HEK293 (cell line): ENCODE measurements at regions not wholly inside any gene's neighbourhood (a gene's known extent, or its start where the extent isn't known, plus 50 kb on each side); places are given as distances from the start of the nearest gene placed in this dataset.

ENCODE experiments used
- CTCF ChIA-PET: fragments of 350-600 bp; formaldehyde crosslinking; extraction: SDS; loops from one replicate; lab custom pipeline; 2021; ENCODE audit warnings: antibody characterized with exemption; lab: Yijun Ruan, JAX
- POLR2A ChIA-PET: fragments of 300-600 bp; formaldehyde crosslinking; extraction: SDS; loops from one replicate; lab custom pipeline; 2020; ENCODE audit warnings: antibody characterized with exemption, inconsistent platforms; lab: Yijun Ruan, JAX
- H3K27ac ChIP-seq: fragments of 200-500 bp; sonication (Bioruptor generic); 2 replicates; pipeline ENCODE4 v1.5.1; 2014; ENCODE audit warnings: low read depth, low read length, control low read depth, inconsistent platforms; ENCODE audit errors: extremely low read depth
- H3K36me3 ChIP-seq, 2 experiments: fragments of 200-500 bp in 1 of 2; sonication (Bioruptor generic) in 1 of 2; 1 replicate in 1 of 2; 2 replicates in 1 of 2; pipeline ENCODE4 v1.5.1; 2014 to 2017; ENCODE audit warnings: inconsistent platforms in 2 of 2, low read length in 2 of 2; ENCODE audit not compliant: control insufficient read depth in 2 of 2, insufficient read depth in 1 of 2
- H3K4me1 ChIP-seq: fragments of 200-500 bp; sonication (Bioruptor generic); 2 replicates; pipeline ENCODE4 v1.5.1; 2014; ENCODE audit warnings: mild to moderate bottlenecking, low read length, inconsistent platforms; ENCODE audit not compliant: control insufficient read depth, insufficient read depth
- H3K4me3 ChIP-seq: 2 replicates; pipeline ENCODE4 v1.5.1; 2011; ENCODE audit warnings: low read depth, mild to moderate bottlenecking, control low read depth, low read length, moderate library complexity
- H3K9me3 ChIP-seq: fragments of 200-500 bp; sonication (Bioruptor generic); 2 replicates; pipeline ENCODE4 v1.5.1; 2014; ENCODE audit warnings: low read depth, low read length, inconsistent platforms; ENCODE audit not compliant: control insufficient read depth, insufficient read depth
- BCL11B ChIP-seq: fragments of 450-650 bp; formaldehyde crosslinking; IDR thresholded peaks from 2 replicates; pipeline ENCODE4 v1.5.1; 2016; ENCODE audit warnings: low read depth, missing biosample characterization, missing genetic modification characterization
- GFI1B ChIP-seq: fragments of 450-650 bp; formaldehyde crosslinking; IDR thresholded peaks from 2 replicates; pipeline ENCODE4 v1.5.1; 2016; ENCODE audit warnings: missing biosample characterization, missing genetic modification characterization
- HOXC10 ChIP-seq: sonication (generic); formaldehyde crosslinking; IDR thresholded peaks from 2 replicates; pipeline ENCODE4 v1.8.1; 2023; ENCODE audit warnings: mild to moderate bottlenecking, missing genetic modification reagents
- ZNF2 ChIP-seq: fragments of 450-650 bp; formaldehyde crosslinking; IDR thresholded peaks from 2 replicates; pipeline ENCODE4 v1.5.1; 2016; ENCODE audit warnings: missing biosample characterization, missing genetic modification characterization
- ZNF211 ChIP-seq: fragments of 450-650 bp; formaldehyde crosslinking; IDR thresholded peaks from 2 replicates; pipeline ENCODE4 v1.5.1; 2016; ENCODE audit warnings: low read depth, missing biosample characterization, missing genetic modification characterization
- ZNF221 ChIP-seq: fragments of 450-650 bp; formaldehyde crosslinking; IDR thresholded peaks from 2 replicates; pipeline ENCODE4 v1.5.1; 2017; ENCODE audit warnings: missing biosample characterization, missing genetic modification characterization, borderline replicate concordance
- ZNF24 ChIP-seq: fragments of 450-650 bp; formaldehyde crosslinking; IDR thresholded peaks from 2 replicates; pipeline ENCODE4 v1.5.1; 2016; ENCODE audit warnings: missing biosample characterization, missing genetic modification characterization
- ZNF302 ChIP-seq: fragments of 450-650 bp; formaldehyde crosslinking; IDR thresholded peaks from 2 replicates; pipeline ENCODE4 v1.5.1; 2016; ENCODE audit warnings: missing biosample characterization, missing genetic modification characterization, low read depth
- ZNF394 ChIP-seq: fragments of 450-650 bp; formaldehyde crosslinking; IDR thresholded peaks from 2 replicates; pipeline ENCODE4 v1.5.1; 2016; ENCODE audit warnings: missing biosample characterization, missing genetic modification characterization, mild to moderate bottlenecking, moderate library complexity, borderline replicate concordance
- ZNF585B ChIP-seq: fragments of 450-650 bp; formaldehyde crosslinking; IDR thresholded peaks from 2 replicates; pipeline ENCODE4 v1.5.1; 2016; ENCODE audit warnings: missing biosample characterization, missing genetic modification characterization
- ZNF596 ChIP-seq: fragments of 450-650 bp; IDR thresholded peaks from 2 replicates; pipeline ENCODE4 v1.5.0; 2018; ENCODE audit warnings: missing biosample characterization, mild to moderate bottlenecking, missing genetic modification characterization, moderate library complexity
- ZNF654 ChIP-seq: fragments of 450-650 bp; formaldehyde crosslinking; IDR thresholded peaks from 2 replicates; pipeline ENCODE4 v1.5.1; 2016; ENCODE audit warnings: low read depth, missing biosample characterization, missing genetic modification characterization
- ZNF670 ChIP-seq: fragments of 450-650 bp; formaldehyde crosslinking; IDR thresholded peaks from 2 replicates; pipeline ENCODE4 v1.5.1; 2016; ENCODE audit warnings: missing biosample characterization, missing genetic modification characterization, low read depth
- ZNF747 ChIP-seq: fragments of 450-650 bp; formaldehyde crosslinking; IDR thresholded peaks from 2 replicates; pipeline ENCODE4 v1.5.1; 2016; ENCODE audit warnings: missing biosample characterization, missing genetic modification characterization
- TF ChIP-seq, protein P1 (sequence below): fragments of 450-650 bp; formaldehyde crosslinking; IDR thresholded peaks from 2 replicates; pipeline ENCODE4 v1.5.1; 2016; ENCODE audit warnings: missing biosample characterization, missing genetic modification characterization
- TF ChIP-seq, protein P2 (sequence below): fragments of 450-650 bp; formaldehyde crosslinking; IDR thresholded peaks from 2 replicates; pipeline ENCODE4 v1.5.1; 2016; ENCODE audit warnings: missing biosample characterization, missing genetic modification characterization
- TF ChIP-seq, protein P3 (sequence below): fragments of 450-650 bp; formaldehyde crosslinking; IDR thresholded peaks from 2 replicates; pipeline ENCODE4 v1.5.1; 2016; ENCODE audit warnings: missing biosample characterization, missing genetic modification characterization, borderline replicate concordance

DNA sequence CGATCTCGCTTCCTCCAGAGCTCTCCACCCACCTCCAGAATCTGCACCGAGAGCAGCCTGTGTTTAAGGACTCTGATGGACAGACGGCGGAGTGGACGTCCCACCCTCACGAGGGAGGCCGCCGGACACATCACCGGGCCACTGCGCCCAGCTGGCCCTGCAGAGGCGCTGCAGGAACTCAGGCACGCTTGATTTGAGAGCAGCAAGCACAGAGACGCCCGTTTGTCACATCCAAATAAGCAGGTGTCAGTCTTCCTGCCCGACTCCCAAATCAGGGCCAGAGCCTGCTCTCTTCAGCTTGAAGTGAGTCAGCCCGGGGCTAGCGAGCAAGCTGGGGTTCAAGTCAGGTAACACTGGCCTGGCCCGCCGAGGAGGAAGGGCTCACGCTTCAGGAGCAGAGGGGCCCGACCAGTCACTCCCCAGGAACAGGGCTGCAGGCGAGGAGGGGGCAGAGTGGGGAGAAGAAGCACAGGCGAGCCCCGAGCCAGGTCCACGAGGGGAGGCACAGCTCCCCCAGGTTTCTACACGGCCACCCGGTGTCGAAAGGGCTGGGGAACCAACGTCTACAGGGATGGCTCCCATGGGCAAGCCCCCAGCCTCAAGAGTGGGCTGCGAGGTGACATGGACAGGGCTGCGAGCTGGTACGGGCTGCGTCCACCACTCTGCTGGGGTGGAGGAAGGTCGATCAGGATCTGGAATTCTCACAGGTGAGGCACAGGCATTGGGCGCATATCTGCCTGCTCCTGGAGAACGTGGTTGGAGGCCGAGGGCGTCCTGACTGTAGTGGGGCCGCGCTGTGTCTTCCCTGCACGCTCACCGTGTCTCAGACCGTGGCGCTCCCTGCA, 52.5 kb upstream of the CTDP1 start (continued):
- TF ChIP-seq ZNF596 (tag by site-specific recombination), result no peak
- no peak for TF ChIP-seq ZNF654 (tag by site-specific recombination)
- no peak for TF ChIP-seq ZNF221 (tag by site-specific recombination)
- TF ChIP-seq, all 188 proteins: peak for 0

DNA sequence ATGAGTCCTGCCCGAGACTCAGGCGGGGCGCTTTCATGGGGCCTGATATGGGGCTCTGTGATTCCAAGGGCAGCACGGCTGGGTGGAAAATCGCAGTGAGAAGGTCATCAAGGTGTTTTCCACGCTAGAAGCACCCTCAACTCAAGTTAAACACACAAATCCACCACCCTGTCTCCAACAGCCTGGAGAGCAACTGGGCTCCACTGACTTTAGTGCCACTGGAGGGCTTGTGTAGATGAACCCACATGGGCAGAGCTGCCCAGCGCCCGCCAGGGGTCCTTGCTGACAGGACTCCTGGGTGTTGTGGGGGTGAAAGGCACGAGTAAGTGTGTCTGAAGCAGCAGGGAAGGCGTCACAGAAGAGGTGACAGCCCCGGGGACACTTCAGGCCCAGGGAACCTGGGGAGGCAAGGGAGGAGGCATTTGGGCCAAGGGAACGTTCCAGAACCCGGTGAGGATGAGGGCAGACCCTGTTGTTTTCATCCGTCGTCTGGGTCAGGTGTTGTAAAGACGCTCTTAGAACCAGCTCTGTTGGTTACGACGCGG, 51.8 kb upstream of the CTDP1 start:
- no peaks in the 10 kb centered on the region for H3K9me3 ChIP-seq
- H3K27ac ChIP-seq, result no peak overlapping the region
- H3K4me3 ChIP-seq, result no peak overlapping the region
- POLR2A ChIA-PET, result no interaction called here
- TF ChIP-seq ZNF585B (tag by site-specific recombination) (no peak), ZNF2 (no peak), BCL11B (tag by site-specific recombination) (no peak)
- no peaks in the 10 kb centered on the region for H3K4me1 ChIP-seq
- no peaks in the 10 kb centered on the region for H3K36me3 ChIP-seq
- CTCF ChIA-PET, result interaction anchor here (0.7 kb wide), 1 partner anchor 39 kb away, joined by 7 read pairs; no protein-coding TSS in a partner anchor

DNA sequence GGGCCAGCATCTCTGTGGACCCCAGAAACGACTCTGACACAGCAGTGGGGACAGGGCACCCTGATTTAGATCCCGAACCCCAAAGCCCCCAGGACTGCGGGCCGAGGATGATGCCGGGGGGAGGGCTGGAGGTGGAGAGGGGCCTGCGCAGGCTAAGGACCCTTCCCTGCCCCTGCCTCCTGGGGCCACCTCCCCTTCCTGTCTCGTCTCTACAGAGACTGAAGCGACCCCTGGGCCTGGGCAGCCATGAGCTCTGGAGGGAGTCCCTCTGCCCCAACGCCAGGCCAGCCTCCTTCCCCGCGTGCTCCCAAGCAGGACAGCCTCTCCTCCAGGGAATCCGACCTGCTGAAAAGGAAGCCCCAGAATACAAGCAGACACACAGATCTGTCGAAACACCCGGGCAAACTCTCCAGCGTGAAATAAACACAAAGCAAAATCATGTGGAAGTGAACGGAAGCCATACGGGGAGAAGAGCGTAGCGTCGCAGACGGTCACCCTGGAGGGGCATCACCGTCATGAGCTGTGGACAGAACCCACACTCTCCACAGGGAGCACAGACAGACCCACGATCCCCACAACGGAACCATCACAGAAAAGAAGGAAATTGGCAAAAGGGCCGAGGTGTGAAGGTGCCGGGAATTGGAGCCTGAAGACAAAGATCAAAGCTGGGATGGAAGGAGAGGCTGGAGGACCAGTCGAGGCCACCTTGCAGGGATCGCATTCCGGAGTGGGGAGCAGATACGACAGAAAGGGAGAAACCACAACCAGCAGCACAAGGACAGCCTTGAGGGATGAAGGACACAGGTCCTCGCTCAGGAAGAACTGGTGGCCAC, 51.0 kb upstream of the CTDP1 start:
- no peak overlapping the region for H3K27ac ChIP-seq
- H3K9me3 ChIP-seq, result no peaks in the 10 kb centered on the region
- ChIA-PET CTCF (interaction anchor here (0.7 kb wide), 1 partner anchor 39 kb away, joined by 7 read pairs; no protein-coding TSS in a partner anchor), POLR2A (no interaction called here)
- no peak overlapping the region for H3K4me3 ChIP-seq
- no peaks in the 10 kb centered on the region for H3K36me3 ChIP-seq
- H3K4me1 ChIP-seq, result no peaks in the 10 kb centered on the region
- TF ChIP-seq ZNF302 (tag by site-specific recombination), result no peak
- no peak for TF ChIP-seq ZNF747
- TF ChIP-seq GFI1B (tag by site-specific recombination), result no peak
- TF ChIP-seq ZNF394 (tag by site-specific recombination), result no peak
- TF ChIP-seq, protein P1, sequence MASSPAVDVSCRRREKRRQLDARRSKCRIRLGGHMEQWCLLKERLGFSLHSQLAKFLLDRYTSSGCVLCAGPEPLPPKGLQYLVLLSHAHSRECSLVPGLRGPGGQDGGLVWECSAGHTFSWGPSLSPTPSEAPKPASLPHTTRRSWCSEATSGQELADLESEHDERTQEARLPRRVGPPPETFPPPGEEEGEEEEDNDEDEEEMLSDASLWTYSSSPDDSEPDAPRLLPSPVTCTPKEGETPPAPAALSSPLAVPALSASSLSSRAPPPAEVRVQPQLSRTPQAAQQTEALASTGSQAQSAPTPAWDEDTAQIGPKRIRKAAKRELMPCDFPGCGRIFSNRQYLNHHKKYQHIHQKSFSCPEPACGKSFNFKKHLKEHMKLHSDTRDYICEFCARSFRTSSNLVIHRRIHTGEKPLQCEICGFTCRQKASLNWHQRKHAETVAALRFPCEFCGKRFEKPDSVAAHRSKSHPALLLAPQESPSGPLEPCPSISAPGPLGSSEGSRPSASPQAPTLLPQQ (tag by site-specific recombination), result no peak
- no peak for TF ChIP-seq ZNF670 (tag by site-specific recombination)
- no peak for TF ChIP-seq ZNF24 (tag by site-specific recombination)
- TF ChIP-seq, protein P2, sequence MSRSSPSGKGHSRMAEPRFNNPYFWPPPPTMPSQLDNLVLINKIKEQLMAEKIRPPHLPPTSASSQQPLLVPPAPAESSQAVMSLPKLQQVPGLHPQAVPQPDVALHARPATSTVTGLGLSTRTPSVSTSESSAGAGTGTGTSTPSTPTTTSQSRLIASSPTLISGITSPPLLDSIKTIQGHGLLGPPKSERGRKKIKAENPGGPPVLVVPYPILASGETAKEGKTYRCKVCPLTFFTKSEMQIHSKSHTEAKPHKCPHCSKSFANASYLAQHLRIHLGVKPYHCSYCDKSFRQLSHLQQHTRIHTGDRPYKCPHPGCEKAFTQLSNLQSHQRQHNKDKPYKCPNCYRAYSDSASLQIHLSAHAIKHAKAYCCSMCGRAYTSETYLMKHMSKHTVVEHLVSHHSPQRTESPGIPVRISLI (tag by site-specific recombination), result no peak
- TF ChIP-seq, protein P3, sequence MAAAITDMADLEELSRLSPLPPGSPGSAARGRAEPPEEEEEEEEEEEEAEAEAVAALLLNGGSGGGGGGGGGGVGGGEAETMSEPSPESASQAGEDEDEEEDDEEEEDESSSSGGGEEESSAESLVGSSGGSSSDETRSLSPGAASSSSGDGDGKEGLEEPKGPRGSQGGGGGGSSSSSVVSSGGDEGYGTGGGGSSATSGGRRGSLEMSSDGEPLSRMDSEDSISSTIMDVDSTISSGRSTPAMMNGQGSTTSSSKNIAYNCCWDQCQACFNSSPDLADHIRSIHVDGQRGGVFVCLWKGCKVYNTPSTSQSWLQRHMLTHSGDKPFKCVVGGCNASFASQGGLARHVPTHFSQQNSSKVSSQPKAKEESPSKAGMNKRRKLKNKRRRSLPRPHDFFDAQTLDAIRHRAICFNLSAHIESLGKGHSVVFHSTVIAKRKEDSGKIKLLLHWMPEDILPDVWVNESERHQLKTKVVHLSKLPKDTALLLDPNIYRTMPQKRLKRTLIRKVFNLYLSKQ (tag by site-specific recombination), result no peak
- TF ChIP-seq ZNF211 (tag by site-specific recombination), result no peak
- no peak for TF ChIP-seq HOXC10 (CRISPR knock-in tag)
